NCI-H1417 treated with DMSO at 0.1 percent for 48 hours (cell line): ENCODE measurements at regions not wholly inside any gene's neighbourhood (a gene's known extent, or its start where the extent isn't known, plus 50 kb on each side); places are given as distances from the start of the nearest gene placed in this dataset.

ENCODE experiments used
- DNase-seq: peaks from one replicate; lab custom pipeline; 2025; lab: John Stamatoyannopoulos, UW

- no peak for DNase-seq
Measured at GRCh38 chr5:20649966-20650365, 662.0 kb upstream of the CDH18 start.

GRCh38 chr5:20648981-20649380 lies 661.0 kb upstream of the CDH18 start:
- DNase-seq: no peak

DNA sequence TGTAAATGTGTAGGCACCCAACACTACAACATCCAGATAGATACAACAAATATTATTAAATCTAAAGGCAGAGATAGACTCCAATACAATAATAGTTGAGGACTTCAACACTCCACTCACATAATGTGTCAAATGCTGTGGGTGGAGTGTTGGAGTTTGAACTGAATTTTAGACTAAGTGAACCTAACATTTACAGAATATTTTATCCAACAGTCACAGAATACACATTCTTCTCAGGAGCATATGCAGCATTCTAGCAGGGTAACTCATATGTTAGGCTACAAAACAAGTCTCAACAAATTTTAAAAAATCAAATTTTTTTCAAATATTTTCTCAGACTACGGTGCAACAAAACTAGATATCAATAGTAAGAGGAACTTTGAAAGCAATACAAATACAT lies 648.7 kb upstream of the CDH18 start:
- no peak for DNase-seq

DNA sequence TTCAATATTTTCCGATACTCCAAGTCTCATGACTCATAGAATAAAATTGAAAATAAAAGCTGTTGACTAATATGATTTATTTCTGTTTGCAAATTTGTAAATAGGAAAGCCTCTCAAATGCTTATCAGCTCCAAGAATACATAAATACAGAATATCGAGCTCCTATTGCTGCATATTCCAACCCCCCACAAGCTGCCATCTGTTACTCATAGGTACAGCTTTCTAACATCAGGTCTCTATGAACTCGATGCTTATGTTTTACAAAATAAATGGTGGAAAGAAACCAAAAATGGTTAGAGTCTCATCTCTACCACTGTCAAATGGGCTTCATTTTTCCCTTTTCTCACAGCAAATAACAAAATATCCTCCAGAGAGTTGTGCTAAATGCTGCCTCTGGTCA lies 631.6 kb upstream of the CDH18 start:
- no peak for DNase-seq

GRCh38 chr5:20618340-20618739 lies 630.3 kb upstream of the CDH18 start:
- DNase-seq: no peak

DNA sequence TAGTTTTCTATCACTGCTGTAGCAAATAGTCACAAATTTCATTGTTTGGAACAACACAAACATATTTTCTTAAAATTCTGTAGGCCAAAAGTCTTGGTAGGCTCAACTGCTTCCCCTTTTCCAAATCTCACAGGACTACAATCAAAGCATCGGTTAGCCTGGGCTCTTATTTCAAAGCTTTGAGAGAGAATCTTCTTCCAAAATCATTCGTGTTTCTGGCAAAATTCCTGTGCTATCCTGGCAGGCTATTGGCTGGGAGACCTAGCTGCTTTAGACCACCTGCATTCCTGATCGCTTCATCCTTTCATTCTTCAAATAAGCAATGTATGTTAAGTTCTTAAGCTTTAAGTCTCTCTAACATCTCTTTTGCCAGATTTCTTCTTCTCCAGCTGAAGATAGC lies 629.8 kb upstream of the CDH18 start:
- DNase-seq: no peak

GRCh38 chr5:20615888-20616563 lies 628.0 kb upstream of the CDH18 start:
- DNase-seq: no peak

DNA sequence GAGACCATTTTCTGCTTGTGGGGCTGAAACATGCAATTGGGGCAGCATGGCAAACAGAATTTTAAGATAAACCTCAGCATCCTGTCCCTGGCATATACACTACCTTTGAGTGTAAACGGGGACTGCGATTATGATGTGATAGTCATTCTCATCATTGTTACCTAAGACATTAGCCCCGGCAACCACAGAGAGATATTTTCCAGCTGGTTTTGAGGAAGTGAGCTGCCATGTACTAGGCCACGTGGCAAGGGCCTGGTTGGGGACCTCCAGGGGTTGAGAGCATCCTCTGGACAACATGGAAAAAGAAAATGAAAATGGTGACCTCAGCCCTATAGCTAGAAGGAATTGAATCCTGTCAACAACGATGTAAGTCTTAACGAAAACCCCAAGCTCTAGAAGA lies 623.6 kb upstream of the CDH18 start:
- DNase-seq: no peak

DNA sequence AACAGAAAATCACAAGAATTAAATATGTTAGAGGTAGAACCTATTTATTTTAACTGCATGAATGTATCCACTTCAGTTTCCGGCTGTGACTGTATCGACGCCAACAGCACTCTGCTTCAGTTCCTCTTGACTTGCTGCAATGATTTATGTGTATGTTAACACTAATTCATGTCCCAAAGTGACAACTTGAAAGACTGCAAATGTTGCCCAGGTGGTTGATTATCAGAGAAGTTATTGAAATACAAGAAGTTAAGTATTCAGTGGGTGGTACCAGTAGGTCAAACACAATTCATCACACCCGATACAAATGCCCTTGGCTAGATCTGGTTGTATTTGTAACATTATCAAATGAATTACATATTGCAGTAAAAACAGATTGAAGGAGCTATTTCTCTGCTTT lies 622.7 kb upstream of the CDH18 start:
- DNase-seq: peak; percentile 97

GRCh38 chr5:20609126-20609525 lies 621.1 kb upstream of the CDH18 start:
- no peak for DNase-seq

- DNase-seq: no peak
Measured at GRCh38 chr5:20608567-20608966, 620.6 kb upstream of the CDH18 start.

GRCh38 chr5:20605732-20606525 lies 617.9 kb upstream of the CDH18 start:
- DNase-seq: no peak

DNA sequence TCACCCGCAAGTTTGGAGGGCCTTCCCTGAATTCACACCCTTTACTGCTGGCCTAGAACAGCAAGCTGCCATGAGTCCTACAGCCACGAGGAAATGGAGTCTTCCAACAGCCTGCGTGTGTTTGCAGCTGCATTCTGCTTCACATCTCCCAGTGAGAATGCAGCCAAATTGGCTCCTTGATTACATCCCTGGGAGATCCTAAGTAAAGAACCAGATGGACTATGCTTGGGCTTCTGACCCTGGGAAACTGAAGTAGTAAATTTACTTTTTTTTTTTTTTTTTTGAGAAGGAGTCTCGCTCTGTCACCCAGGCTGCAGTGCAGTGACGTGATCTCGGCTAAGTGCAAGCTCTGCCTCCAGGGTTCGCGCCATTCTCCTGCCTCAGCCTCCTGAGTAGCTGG lies 617.0 kb upstream of the CDH18 start:
- no peak for DNase-seq

GRCh38 chr5:20601678-20602100 lies 613.7 kb upstream of the CDH18 start:
- no peak for DNase-seq

DNA sequence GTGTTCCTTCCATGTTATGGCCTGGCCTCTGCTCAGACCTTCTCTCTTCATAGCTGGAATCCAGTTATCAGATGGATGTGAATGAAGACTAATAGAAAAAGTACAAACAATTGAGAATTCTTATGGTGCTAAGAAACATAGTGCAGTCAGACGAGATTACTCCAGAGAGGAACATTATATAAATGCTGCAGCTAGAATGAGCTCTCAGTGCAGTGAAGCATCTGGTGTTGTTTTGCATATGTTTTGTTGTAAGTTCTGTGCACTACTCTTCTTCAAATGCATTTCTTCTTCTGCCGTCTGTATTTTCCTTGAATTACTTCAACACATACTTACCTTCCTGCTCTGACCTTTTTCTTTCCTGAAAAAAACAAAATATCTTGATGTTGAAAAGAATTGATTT lies 602.4 kb upstream of the CDH18 start:
- DNase-seq: no peak

GRCh38 chr5:20575571-20575970 lies 587.6 kb upstream of the CDH18 start:
- no peak for DNase-seq

GRCh38 chr5:20574576-20574975 lies 586.6 kb upstream of the CDH18 start:
- no peak for DNase-seq

DNA sequence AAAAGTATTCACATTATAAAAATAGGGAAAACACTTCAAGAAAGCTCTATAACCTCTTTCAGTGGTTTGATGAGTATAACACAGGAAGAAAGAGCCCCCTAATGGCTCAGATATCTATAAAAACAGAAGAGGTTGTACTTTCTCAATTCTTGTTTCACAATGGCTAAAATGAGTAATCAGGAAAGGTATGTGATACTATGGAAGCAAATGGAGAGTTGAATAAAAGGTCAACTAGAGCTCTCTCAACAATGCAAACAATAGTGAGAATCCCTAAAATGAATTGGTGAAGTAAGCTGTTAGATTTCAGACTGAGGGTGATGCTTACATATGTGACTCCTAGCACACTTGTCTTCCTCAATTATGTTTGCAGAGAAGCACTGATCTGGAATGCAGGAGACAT lies 584.6 kb upstream of the CDH18 start:
- no peak for DNase-seq

- DNase-seq: no peak
Measured at GRCh38 chr5:20570486-20570885, 582.5 kb upstream of the CDH18 start.

DNA sequence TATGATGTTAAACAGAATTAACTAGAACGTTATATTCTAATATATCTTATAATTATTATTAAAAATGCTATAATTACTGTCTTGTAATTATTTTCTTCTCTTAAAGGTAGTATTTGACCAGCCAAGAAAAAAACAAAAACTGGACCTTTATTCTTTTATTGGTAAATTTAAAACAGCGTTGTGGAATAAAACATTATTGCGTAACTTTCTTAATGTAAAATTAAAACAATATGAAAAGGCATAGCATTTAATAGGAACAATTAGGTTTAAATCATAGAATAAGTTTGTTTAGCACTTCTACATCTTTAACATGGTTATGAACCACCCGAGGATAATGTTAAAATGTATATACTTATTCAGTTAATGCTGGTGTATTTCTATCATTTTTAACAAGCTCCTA lies 574.5 kb upstream of the CDH18 start:
- no peak for DNase-seq

DNA sequence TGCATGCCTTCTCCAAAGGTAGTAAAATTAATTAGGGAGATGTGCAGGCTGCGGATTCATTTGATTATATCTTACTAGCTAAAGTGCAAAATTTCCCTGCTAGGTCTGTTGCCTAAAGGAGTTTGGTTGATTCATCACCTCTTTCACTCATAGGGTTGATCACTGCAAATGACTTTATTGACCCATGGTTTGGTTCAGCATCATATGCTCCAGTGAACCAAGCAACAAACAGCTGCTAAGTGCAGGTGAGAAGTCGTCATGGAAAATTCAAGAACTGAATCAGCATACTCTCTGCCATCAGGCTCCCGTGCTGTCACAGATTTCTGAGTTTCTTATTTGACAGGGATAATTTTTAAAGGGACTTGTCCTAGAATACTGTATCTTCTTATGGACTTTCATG lies 571.8 kb upstream of the CDH18 start:
- DNase-seq: no peak

- DNase-seq: no peak
Measured at GRCh38 chr5:20556115-20556763, 568.2 kb upstream of the CDH18 start.

DNA sequence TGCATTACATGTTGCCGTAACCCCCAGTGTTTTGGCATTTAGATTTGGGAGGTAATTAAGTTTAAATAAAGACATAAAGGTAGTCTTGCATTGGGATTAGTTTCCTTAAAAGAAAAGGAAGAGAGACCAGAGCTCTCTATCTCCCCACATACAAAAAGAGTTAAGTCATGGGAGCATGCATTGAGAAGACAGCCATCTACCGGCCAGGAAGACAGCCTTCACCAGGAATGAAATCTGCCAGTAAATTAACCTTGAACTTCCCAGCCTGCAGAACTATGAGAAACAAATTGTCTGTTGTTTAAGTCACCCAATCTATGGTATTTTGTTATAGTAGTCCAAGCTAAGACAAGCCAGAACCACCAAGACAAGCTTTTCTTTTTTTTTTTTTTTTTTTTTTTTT lies 567.0 kb upstream of the CDH18 start:
- DNase-seq: no peak
